ENCODE measurements at regions not wholly inside any gene's neighbourhood (a gene's known extent, or its start where the extent isn't known, plus 50 kb on each side); places are given as distances from the start of the nearest gene placed in this dataset.

DNA sequence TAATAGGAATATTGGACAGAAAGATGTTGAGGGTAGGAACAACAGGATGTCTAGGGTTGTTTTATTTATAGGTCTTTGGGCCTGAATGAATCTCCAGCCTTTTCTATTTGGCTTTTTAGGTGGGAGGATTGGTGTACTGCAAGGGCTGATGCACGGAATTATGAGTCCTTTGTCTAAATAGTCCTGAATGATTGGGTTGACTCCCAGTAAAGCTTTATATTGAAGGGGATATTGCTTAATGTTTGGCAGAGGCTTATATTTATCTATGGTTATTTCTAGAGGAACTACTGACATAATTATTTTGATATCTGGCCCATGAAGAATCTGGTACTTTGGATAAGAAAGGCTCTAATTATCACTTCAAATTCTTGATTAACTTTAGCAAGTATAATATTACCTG lies 253.6 kb upstream of the AVPR1A start:
- POLR2A ChIA-PET = no interaction called here
- CTCF ChIA-PET = no interaction called here
- no peak for DNase-seq (ENCODE audit: extremely low spot score)
- TF ChIP-seq SUZ12 (IDR thresholded peaks at IDR 0.05) = no peak
- no peak for TF ChIP-seq HDGF (IDR thresholded peaks at IDR 0.05; ENCODE audit: borderline replicate concordance)
- TF ChIP-seq FOXK2 (IDR thresholded peaks at IDR 0.05) = no peak
- no peak for TF ChIP-seq SP1 (IDR thresholded peaks at IDR 0.05)
- TF ChIP-seq L3MBTL2 (conservative IDR thresholded peaks at IDR 0.05) = no peak
- TF ChIP-seq, protein P1, sequence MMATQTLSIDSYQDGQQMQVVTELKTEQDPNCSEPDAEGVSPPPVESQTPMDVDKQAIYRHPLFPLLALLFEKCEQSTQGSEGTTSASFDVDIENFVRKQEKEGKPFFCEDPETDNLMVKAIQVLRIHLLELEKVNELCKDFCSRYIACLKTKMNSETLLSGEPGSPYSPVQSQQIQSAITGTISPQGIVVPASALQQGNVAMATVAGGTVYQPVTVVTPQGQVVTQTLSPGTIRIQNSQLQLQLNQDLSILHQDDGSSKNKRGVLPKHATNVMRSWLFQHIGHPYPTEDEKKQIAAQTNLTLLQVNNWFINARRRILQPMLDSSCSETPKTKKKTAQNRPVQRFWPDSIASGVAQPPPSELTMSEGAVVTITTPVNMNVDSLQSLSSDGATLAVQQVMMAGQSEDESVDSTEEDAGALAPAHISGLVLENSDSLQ (IDR thresholded peaks at IDR 0.05) = no peak
- TF ChIP-seq CTBP1 (IDR thresholded peaks at IDR 0.05; ENCODE audit: borderline replicate concordance) = no peak
- no peak for TF ChIP-seq FOXA1 (IDR thresholded peaks at IDR 0.05)
- no peak for TF ChIP-seq LEF1 (IDR thresholded peaks at IDR 0.05; ENCODE audit: borderline replicate concordance)
- TF ChIP-seq ARNT (IDR thresholded peaks at IDR 0.05) = no peak
- TF ChIP-seq TARDBP (IDR thresholded peaks at IDR 0.05) = no peak
- no peak for TF ChIP-seq FOXM1 (IDR thresholded peaks at IDR 0.05; ENCODE audit: borderline replicate concordance)
- no peak for TF ChIP-seq NFRKB (IDR thresholded peaks at IDR 0.05)

DNA sequence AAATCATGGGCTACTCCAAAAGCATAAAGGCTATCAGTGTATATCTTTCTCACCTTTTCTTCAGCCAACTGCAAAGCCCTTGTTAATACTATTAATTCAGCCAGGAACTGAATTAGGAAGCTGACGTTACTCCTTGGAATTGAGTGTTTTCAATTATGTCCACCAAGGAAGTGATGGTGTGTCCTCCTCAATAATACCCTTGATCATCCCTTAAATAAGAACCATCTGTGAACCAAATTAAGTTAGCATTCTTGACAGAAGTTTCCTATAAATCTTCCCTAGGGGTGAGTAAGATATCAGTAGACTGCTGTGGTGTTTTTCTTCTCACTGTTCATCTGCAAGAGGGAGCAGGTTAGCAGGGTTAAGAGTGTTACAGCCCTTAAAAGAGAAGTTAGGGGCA lies 252.3 kb upstream of the AVPR1A start:
- CTCF ChIA-PET = interaction anchor here (0.7 kb wide), 1 partner anchor 459 kb away, joined by 3 read pairs; no protein-coding TSS in a partner anchor
- no peak for TF ChIP-seq ARNT (IDR thresholded peaks at IDR 0.05)
- no peak for DNase-seq (ENCODE audit: extremely low spot score)
- POLR2A ChIA-PET = no interaction called here

DNA sequence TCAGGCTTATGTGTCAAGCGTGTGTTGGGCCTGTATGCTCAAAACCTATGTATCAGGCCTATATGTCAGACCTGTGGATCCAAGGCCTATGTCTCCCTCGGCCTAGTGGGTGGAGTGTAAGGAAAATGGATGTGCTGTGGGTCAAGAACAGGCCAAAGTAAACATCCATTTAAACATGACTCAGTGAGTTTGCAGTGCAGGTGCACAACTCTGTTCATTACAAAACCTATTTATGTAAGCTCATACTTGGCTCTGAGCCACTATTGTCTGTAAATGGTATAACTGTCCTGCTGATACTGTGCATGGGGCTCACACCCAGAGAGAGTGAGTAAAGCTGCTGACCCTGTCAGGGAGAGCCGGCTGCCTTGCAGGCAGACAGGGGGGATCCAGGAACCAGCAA lies 249.7 kb upstream of the AVPR1A start:
- no peak for DNase-seq (ENCODE audit: extremely low spot score)
- TF ChIP-seq SUZ12 (IDR thresholded peaks at IDR 0.05) (no peak), L3MBTL2 (conservative IDR thresholded peaks at IDR 0.05) (no peak), CTBP1 (IDR thresholded peaks at IDR 0.05; ENCODE audit: borderline replicate concordance) (no peak), LEF1 (IDR thresholded peaks at IDR 0.05; ENCODE audit: borderline replicate concordance) (no peak), SP1 (IDR thresholded peaks at IDR 0.05) (no peak), FOXA1 (IDR thresholded peaks at IDR 0.05) (no peak), TARDBP (IDR thresholded peaks at IDR 0.05) (no peak), HDGF (IDR thresholded peaks at IDR 0.05; ENCODE audit: borderline replicate concordance) (no peak), ZNF384 (IDR thresholded peaks at IDR 0.05) (no peak), BHLHE40 (IDR thresholded peaks at IDR 0.05; ENCODE audit: borderline replicate concordance) (no peak), ARNT (IDR thresholded peaks at IDR 0.05) (no peak), FOXM1 (IDR thresholded peaks at IDR 0.05; ENCODE audit: borderline replicate concordance) (no peak), FOXK2 (IDR thresholded peaks at IDR 0.05) (no peak), ELF4 (IDR thresholded peaks at IDR 0.05) (no peak)
- ChIA-PET CTCF (no interaction called here), POLR2A (no interaction called here)

DNA sequence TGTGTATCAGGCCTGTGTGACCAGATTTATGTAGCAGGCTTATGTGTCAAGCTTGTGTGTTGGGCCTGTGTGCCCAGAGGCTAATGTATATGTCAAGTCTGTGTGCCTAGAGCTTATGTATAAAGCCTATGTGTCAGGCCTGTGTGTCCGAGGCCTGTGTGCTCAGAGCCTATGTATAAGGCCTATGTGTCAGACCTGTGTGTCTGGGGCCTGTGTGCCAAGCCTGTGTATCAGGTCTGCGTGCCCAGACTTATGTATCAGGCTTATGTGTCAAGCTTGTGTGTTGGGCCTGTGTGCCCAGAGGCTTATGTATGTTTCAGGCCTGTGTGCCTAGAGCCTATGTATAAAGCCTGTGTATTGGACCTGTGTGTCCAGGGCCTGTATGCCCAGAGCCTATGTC lies 249.3 kb upstream of the AVPR1A start:
- POLR2A ChIA-PET = no interaction called here
- TF ChIP-seq FOXM1 (IDR thresholded peaks at IDR 0.05; ENCODE audit: borderline replicate concordance) (no peak), FOXK2 (IDR thresholded peaks at IDR 0.05) (no peak), SP1 (IDR thresholded peaks at IDR 0.05) (no peak)
- CTCF ChIA-PET = no interaction called here
- no peak for DNase-seq (ENCODE audit: extremely low spot score)

DNA sequence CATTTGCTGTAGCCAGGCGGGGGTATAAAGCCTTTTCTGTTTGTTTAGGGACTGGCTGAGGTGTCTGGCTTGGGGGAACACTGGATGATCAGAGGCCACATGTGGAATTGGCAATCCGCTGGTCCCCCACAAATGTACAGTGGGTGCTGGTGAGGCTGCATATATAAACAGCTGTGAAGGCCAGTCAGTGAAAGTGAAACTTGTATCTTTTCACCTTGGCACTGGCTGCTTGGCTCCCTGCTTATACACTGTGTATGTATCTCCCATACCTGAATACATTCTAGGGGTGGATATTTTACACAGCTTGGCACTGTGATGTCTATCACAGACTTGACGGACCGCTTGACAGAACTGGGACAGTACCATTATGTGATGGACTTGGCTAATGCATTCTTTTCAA lies 246.8 kb upstream of the AVPR1A start:
- no peak for TF ChIP-seq FOXK2 (IDR thresholded peaks at IDR 0.05)
- TF ChIP-seq TARDBP (IDR thresholded peaks at IDR 0.05) = no peak
- no peak for TF ChIP-seq BHLHE40 (IDR thresholded peaks at IDR 0.05; ENCODE audit: borderline replicate concordance)
- no peak for TF ChIP-seq HDGF (IDR thresholded peaks at IDR 0.05; ENCODE audit: borderline replicate concordance)
- no peak for TF ChIP-seq SP1 (IDR thresholded peaks at IDR 0.05)
- no peak for TF ChIP-seq NFRKB (IDR thresholded peaks at IDR 0.05)
- TF ChIP-seq ARNT (IDR thresholded peaks at IDR 0.05) = no peak
- TF ChIP-seq FOXA1 (IDR thresholded peaks at IDR 0.05) = no peak
- no peak for TF ChIP-seq ZNF384 (IDR thresholded peaks at IDR 0.05)
- TF ChIP-seq L3MBTL2 (conservative IDR thresholded peaks at IDR 0.05) = no peak
- TF ChIP-seq ELF4 (IDR thresholded peaks at IDR 0.05) = no peak
- TF ChIP-seq, protein P1 (IDR thresholded peaks at IDR 0.05) = no peak
- TF ChIP-seq CTBP1 (IDR thresholded peaks at IDR 0.05; ENCODE audit: borderline replicate concordance) = no peak
- POLR2A ChIA-PET = no interaction called here
- CTCF ChIA-PET = no interaction called here
- no peak for DNase-seq (ENCODE audit: extremely low spot score)

DNA sequence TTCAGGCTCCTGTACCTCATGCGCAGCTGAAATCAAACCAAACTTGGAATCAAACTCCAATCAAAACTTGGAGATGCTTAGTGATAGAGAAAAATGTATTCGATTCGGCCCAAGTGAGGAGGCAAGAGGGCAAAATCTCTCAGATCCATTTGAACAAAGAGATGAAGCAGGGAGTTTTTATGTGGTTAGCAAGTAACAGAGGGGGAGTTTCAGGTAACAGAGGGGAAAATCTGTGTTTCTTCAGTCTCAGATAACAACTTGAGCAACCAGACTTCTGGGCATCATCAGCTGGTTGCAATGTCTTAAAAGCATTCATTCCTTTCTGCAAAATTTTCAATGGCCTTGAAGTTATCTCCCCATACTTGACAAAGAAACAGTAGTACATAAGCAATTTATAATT lies 245.1 kb upstream of the AVPR1A start:
- ChIA-PET POLR2A (no interaction called here), CTCF (no interaction called here)
- DNase-seq (ENCODE audit: extremely low spot score) = no peak
- TF ChIP-seq SP1 (IDR thresholded peaks at IDR 0.05) (no peak), ARNT (IDR thresholded peaks at IDR 0.05) (no peak), NFRKB (IDR thresholded peaks at IDR 0.05) (no peak), TARDBP (IDR thresholded peaks at IDR 0.05) (no peak), HDGF (IDR thresholded peaks at IDR 0.05; ENCODE audit: borderline replicate concordance) (no peak), ELF4 (IDR thresholded peaks at IDR 0.05) (no peak), FOXM1 (IDR thresholded peaks at IDR 0.05; ENCODE audit: borderline replicate concordance) (no peak), LEF1 (IDR thresholded peaks at IDR 0.05; ENCODE audit: borderline replicate concordance) (no peak), L3MBTL2 (conservative IDR thresholded peaks at IDR 0.05) (no peak), ZNF384 (IDR thresholded peaks at IDR 0.05) (no peak), CTBP1 (IDR thresholded peaks at IDR 0.05; ENCODE audit: borderline replicate concordance) (no peak)

DNA sequence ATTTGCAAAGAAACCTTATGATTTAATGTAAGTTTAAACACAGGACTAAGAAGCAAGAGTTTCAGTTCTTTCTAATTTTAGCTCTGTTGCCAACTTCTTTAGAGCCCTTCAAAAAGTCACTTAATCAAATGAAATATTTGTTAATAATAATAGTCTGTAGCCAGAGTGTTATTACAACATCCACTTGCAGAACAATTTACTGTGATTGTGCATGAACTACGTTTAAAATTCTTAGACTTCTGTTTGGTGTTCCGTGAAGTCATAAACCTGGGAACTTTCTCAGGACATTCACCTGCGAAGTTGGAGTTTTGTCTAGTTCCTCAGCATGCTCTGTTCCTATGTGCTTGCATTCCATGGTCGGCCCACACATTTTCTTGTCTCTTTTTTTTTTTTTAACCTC lies 244.0 kb upstream of the AVPR1A start:
- ChIA-PET POLR2A (no interaction called here), CTCF (interaction anchor here (0.9 kb wide), 1 partner anchor 243 kb away, joined by 4 read pairs; the partner anchor contains the start of gene AVPR1A)
- DNase-seq (ENCODE audit: extremely low spot score) = no peak
- no peak for TF ChIP-seq L3MBTL2 (conservative IDR thresholded peaks at IDR 0.05)
- TF ChIP-seq, protein P1 (IDR thresholded peaks at IDR 0.05) = no peak
- no peak for TF ChIP-seq SP1 (IDR thresholded peaks at IDR 0.05)
- no peak for TF ChIP-seq FOXK2 (IDR thresholded peaks at IDR 0.05)
- TF ChIP-seq ZNF384 (IDR thresholded peaks at IDR 0.05) = no peak
- no peak for TF ChIP-seq CTBP1 (IDR thresholded peaks at IDR 0.05; ENCODE audit: borderline replicate concordance)
- TF ChIP-seq SUZ12 (IDR thresholded peaks at IDR 0.05) = no peak
- no peak for TF ChIP-seq FOXM1 (IDR thresholded peaks at IDR 0.05; ENCODE audit: borderline replicate concordance)
- TF ChIP-seq TARDBP (IDR thresholded peaks at IDR 0.05) = no peak
- TF ChIP-seq FOXA1 (IDR thresholded peaks at IDR 0.05) = no peak
- TF ChIP-seq BHLHE40 (IDR thresholded peaks at IDR 0.05; ENCODE audit: borderline replicate concordance) = no peak
